Right hindlimb (tissue), 1 donor: ENCODE measurements at regions not wholly inside any gene's neighbourhood (a gene's known extent, or its start where the extent isn't known, plus 50 kb on each side); places are given as distances from the start of the nearest gene placed in this dataset.
"Not testable (repeated sequence)": the region's sequence is repeated elsewhere in the genome, so short reads cannot be mapped to it uniquely, and the experiment has no call there.

Experiments
- DNase-seq: peaks from one replicate; pipeline ENCODE4 v3.0.0-alpha.2; 2018

DNA sequence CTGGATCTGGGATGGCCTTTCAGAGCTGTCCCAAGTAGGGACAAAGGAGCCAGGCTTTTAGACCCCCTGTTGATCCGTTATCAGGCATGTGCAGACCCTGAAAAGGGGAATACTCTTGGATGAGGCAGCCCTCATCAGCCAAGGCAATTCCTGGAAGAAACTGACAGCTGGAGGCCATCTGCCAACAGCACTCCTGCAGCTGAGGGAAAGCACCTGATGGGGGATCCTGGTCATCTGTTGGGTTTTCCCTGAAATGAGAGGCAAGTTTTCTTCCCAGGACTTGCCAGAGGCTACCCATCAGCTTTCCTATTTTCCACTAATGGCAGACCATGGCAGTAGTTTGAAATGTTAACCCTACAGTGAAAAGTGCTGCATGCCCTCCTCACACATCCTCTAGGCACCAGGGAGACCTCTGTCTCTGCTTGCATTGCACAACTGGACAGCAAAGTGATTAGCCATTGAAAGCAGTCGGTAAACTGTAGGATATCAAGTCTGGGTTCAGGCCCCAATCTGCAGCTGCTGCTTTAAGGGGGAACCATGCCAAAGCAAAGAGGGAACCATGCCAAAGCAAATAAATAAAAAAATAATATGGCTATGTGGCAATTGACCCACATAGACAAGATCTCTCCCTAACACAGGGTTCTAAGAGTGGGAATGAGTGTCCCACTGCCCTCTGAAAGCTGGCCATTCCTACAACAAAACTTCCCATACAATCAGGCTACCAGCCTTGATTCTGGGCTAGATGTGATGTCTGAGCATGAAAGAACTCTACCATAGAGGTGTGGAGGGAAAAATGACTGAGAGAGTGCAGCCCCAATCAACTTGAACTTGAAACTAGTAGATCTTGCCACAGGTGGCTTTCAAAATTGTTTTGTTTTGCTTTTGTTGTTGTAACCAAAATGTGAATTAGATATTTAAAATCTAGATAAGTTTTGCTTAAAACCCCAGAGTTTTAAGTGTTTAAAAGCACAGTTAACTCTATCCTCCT is 232.0 kb upstream of the STT3B start:
- no peak for DNase-seq

DNA sequence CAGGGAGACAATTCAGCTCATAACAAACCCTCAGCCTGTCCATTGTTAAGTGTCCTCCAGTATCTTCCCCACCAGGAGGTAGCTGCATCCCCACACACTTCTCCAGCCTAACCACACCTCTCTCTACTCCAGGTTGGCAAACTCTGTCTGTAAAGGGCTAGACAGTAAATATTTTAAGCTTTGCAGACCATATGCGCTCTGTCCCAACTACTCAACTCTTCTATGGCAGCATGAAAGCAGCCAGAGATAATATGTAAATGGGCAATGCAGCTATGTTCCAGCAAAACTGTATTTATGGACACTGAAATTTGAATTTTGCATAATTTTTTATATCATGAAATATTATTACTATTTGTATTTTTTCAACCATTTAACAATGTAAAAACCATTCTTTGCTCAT is 230.4 kb upstream of the STT3B start:
- DNase-seq = no peak

DNA sequence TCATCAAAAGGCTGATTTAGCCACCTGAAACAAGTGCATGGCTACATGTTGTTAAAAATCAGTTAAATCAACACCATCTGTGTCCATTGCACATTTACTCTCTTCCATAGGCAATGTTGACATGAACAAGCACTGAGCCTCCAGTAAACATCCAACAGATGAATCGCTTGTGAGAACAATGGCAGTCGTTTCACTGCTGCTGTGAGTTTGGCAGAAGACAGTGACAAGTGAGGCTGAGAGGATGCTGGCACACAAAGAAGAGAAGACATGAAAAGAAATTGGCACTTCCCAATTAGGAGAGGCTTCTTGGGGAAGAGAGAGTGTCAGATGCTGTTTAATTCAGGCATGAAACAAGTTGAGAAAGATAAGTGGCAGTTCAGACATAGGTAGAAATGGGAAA is 227.4 kb upstream of the STT3B start:
- no peak for DNase-seq

DNA sequence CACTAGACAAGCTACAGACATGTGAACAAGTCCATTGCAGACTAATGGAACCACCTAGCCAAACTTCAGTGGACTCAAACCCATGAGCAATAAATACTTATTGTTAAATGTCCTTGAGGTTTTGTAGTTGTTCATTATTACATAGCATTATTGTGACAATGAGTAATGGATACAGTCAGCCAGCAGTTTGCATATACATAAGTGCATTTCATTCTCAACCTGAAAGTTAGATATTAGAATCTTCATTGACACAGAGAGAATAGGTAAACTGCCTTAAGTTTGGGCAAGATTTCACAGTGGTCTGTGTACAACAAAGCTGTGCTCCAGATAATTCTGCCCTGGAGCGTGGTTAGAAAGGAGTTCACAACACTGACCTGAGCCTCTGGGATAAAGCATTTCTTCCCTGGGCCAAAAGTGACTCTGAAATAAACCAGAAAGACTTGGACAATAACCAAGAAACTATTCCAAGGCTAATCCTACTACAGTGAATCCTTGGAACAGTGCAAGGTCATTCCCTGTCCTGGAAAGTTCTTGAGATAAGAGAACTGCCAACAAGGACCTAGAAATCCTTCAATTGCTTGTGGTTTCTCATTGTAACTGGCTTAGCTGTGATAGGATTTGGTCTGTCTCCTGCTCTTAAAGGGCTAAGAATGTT is 225.5 kb upstream of the STT3B start:
- DNase-seq = no peak

GRCh38 chr3:31311559-31311958 is 221.2 kb upstream of the STT3B start:
- no peak for DNase-seq

DNA sequence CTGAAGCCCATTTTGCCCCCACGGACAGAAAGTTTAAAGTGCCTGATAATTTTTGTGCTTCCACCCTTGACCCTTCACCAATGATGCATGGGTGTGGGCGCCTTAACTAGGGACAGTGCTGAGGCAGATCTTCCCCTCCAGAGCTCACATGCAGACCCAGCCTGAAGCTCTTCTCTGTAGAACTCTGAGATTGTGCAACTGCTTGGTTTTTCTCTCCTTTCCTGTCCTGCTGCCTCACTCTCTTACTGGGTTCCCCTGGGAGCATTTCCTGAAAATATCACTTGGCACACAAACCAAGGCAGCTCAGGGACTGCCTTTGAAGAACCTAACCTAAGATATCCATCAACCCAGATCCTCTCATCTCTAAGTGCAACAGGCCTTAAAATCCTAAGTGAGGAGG is 220.3 kb upstream of the STT3B start:
- DNase-seq = no peak

- no peak for DNase-seq
Observed at GRCh38 chr3:31314258-31314657, 218.5 kb upstream of the STT3B start.

- DNase-seq = no peak
Observed at GRCh38 chr3:31319332-31319731, 213.4 kb upstream of the STT3B start.

GRCh38 chr3:31321620-31322019 is 211.1 kb upstream of the STT3B start:
- no peak for DNase-seq

- no peak for DNase-seq
Observed at GRCh38 chr3:31322460-31322859, 210.3 kb upstream of the STT3B start.

DNA sequence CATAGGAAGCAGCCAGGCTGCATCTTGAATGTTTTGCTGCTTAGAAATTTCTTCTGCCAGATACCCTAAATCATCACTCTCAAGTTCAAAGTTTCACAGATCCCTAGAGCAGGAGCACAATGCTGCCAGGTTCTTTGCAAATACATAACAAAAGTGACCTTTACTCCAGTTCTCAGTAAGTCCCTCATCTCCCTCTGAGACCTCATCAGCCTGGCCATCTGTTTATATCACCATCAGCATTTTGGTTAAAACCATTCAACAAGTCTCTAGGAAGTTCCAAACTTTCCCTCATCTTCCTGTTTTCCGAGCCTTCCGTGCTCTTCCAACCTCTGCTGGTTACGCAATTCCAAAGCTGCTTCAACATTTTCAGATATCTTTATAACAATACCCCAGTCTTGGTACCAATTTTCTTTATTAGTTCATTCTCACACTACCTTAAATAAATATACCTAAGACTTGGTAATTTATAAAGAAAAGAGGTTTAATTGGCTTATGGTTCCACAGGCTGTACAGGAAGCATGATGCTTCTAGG is 204.8 kb upstream of the STT3B start:
- not testable (repeated sequence) for DNase-seq

DNA sequence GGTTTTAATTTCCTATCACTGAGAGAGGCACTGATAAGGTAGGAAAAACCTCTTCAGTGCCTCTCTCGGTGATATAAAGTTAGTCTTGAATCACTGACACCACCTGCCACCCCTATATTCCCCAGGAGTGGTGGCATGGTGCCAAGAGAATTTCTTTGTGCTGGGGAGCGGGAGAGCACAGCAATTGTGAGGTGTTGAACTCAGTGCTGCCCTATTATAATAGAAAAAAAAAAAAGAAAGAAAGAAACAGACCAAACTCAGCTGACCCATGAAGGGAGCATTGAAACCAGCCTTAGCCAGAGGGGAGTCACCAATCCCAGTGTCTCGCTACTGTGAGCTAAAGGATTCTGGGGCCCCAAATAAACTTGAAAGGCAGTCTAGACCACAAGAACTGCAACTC is 201.4 kb upstream of the STT3B start:
- DNase-seq = no peak

GRCh38 chr3:31341130-31341529 is 191.6 kb upstream of the STT3B start:
- no peak for DNase-seq

- DNase-seq = no peak
Observed at GRCh38 chr3:31343075-31343474, 189.7 kb upstream of the STT3B start.

DNA sequence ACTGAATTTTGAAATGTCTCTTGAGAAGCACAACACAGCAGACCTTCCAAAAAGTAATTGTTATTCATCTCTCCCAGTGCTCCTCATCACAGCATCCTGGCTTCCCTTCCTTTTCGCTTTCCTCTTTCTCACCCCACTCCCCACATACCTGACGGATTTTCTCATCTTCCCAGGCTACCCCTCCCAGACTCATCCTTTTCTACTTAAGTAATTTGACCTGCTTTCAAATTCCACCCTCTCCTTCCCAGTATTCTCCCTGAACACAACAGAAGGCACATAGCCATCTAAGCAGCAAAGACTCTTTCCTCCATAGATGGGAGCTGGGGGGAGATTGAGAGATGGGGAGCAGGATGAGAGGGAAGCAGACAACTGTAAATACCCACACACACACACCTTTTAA is 187.1 kb upstream of the STT3B start:
- no peak for DNase-seq

DNA sequence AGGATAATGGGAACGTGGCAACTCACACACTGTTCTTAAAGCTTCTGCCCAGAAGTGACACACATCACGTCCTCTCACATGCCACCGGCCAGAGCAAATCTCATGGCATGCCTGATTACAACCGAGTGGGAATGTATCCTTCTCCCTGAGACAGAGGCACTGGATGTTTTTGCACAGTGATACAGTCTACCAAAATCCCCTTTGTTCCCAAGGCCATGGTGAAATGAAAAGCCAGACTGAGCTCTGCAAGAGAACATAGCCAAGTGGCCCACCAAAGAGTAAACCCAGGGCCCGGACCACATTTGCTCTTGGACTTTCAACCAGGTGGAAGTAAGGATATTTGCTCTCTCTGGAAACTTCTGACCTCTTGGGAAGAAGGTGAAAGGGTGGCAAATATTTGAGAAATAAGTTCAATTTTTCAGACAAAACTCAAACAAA is 186.2 kb upstream of the STT3B start:
- no peak for DNase-seq

GRCh38 chr3:31349001-31349748 is 183.6 kb upstream of the STT3B start:
- DNase-seq = no peak

DNA sequence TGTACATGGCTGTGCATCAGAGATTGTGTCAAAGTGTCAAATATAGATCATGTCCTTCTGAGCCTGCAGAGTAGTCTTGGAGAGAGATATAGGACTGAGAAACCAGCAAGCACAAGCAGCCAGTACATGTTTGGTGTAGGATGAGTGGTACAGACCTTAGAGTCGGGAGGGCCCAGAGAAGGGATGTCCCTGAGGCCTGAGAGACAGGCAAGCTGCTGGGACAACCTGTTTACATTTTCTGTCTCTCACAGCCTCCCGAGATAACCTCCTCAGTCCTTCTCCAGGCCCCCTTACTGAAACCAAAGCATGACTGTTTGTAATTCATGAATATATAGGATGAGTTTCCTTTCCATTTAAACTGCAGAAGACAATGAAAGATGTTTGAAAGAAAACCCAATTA is 182.4 kb upstream of the STT3B start:
- no peak for DNase-seq

GRCh38 chr3:31352331-31352730 is 180.4 kb upstream of the STT3B start:
- DNase-seq = no peak

DNA sequence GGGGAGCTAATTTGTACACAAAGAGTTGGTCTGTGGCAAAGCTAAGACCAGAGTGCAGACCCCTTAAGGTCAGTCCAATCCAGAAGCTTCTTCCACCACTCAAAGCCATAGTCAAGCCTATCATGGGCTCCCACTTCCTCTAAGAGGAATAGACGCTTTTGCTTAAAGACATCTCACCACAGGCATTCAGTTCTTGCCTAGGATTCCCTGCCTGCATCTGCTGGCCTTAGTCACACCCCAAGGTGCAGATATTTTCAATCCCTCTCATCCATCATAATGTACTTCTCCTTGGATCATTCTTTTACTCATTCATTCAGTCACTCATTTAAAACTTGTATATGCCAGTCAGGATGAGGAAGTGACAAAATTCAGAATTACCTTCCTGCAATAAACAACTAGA is 179.6 kb upstream of the STT3B start:
- DNase-seq = no peak

DNA sequence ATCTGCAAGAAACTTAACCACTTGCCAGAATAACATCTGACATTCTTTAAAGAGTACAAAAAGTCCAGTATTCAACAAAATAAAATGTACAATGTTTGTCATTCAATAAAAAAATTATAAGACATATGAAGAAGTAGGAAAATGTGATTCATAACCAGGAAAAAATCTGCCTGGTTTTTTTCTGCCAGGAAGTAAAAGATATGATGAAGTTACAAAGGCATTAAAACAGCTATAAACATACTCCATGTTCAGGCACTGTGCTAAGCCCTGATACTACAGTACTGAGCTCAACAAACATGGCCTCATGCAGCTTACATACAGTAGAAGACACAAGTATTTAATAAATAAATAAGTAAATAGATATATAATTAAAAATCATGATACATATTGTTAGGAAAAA is 178.4 kb upstream of the STT3B start:
- no peak for DNase-seq

DNA sequence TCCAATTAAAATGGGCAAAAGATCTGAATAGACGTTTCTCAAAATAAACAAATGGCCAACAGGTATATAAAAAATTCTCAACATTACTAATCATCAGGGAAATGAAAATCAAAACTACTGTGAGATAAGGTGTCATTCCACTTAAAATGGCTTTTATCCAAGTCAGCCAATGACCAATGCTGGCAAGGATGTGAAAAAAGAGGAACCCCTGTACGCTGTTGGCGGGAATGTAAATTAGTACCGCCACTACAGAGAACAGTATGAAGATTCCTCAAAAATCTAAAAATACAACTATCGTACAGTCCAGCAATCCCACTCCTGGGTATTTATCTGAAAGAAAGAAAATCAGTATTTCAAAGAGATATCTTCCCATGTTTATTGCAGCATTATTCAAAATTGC is 176.9 kb upstream of the STT3B start:
- no peak for DNase-seq

GRCh38 chr3:31356941-31357340 is 175.8 kb upstream of the STT3B start:
- no peak for DNase-seq
